ENCODE measurements at regions not wholly inside any gene's neighbourhood (a gene's known extent, or its start where the extent isn't known, plus 50 kb on each side); places are given as distances from the start of the nearest gene placed in this dataset.
A peak's percentile ranks its signal among the peaks of the same experiment; 100 is the strongest.

DNA sequence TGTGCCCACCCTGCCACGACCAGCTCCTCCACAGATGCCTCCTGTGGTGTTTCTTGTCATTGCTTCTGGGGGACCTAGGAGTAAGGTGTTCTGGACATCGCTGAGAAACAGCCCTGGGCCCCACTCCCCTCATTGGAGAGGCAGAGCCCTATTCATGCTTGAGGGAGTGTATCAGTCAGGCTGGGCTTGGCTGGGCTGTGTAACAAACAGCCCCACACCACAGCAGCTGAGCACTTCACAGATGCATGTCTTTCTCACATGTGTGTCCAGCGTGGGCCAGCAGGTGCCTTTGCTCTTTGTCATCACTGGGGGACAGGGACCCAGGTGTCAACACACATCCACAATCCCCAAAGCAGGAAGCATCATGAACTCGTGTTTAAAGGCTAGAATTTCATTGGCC is 65.1 kb upstream of the FBRSL1 start:
- DNase-seq: no peak

DNA sequence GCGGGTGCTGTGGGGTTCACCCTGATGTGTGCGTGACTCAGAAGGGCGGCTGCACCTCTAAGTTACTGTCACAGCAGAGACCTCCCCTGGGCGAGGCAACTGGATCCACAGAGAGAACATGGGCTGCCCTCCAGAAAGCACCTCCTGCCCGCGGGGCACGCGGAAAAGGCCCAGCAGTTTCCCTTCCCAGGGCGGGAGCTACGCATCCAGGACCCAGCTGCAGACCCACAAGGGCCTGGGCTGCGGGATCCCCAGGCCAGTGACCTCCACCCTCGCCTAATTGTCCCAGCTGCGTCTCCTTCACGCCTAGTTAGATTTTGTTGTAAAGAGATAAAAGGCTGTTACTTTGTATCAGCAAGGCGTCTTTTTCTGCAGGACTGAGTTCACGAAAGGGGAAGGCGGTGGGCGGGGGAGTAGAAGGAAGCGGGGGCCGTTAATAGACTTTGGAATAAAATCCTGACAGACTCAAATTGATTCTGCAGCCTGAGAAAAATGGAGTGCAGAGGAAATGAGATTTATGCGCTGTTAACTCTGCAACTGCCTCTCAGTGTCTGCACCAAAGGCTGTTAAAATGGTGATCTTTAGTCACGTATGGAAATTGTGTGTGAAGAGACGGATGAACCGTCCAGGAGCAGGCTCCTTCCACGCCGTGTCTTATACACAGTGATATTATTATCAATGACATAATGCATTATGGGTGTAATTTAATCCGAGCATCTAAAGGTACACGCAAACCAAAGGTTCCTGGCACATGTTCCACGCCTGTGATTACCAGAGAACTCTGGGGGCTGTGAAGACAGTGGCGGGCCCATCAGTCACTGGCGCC is 65.9 kb upstream of the FBRSL1 start:
- DNase-seq: no peak

DNA sequence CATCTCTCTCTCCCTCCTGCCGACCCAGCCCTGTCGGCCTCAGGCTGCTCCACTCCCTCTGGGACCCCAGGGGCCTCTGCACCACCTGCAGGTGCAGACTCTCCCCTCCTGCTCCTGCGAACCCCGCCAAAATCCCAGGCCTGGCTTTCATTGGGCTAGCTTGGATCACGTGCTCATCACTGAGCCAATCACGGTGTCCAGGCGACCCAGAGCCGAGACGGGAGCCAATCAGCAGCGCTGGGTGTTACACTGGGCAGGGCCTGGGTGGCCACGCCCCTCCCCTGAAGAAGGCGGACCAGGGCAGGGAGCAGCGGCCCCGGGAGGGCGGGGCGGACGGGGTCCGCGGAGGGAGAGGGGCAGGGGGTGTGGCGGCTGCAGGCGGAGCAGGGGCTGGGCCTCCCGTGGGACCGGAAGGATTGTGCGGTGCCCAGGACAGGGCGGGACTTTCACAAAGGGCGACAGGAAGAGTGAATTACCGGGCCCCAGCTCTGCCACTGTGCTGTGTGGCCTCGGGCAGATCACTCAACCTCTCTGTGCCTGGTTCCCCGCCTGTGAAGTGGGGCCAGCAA is 66.6 kb upstream of the FBRSL1 start:
- no peak for DNase-seq

DNA sequence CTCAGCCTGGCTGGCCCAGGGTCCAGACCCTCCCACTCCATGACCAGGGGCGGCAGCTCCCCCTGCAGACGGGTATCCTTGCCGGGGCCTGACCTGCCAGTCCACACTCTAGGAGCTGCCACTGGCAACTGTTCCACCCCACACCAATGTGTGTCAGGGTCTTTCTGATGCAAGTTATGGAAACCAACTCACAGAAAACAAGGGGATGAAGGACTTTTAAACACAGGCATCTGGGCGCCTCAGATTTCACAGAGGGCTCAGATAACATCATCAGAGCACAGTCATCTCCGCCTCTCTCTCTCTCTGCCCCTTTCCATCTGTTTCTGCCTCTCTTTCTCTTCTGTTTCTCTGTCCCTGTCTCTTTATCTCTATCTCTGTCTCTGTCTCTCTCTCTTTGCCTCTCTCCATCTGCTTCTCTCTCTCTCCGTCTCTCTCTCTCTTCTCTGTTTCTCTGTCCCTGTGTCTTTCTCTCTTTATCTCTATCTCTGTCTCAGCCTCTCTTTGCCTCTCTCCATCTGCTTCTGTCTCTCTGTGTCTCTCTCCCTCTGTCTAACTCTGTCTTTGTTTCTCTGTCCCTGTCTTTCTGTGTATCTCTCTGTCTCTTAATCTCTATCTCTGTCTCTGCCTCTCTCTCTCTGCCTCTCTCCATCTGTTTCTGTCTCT is 67.4 kb upstream of the FBRSL1 start:
- DNase-seq: no peak

- DNase-seq: no peak
Measured at GRCh38 chr12:132422040-132422380, 67.9 kb upstream of the FBRSL1 start.

DNA sequence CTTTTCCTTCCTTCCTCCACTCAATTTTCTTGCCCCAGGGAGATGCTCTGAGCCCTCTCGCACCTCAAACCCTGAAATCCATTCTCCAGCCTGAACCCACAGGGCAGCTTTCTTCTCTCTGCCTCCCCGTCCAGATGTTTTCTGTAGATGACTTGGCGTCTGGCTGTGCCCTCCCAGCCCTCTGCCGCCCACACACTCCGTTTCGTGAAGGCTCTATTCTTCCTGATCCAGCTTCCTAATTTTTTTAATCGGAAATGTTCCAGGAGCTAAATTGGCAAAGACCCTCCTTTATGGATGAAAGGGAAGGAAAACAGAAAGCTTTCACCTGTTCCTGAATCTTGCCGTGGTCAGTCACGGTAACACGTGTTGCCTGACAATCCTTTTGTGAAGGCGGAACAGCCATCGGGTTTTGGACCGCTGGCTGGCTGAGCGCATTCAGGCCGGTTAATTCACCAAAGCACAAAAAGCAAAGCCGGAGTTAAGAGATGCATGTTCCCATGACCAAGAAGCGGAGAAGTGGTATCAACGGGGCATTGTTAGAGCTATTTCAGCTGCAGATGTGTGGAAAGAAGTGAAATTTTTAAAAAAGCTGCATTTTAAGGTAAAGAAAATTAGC is 70.2 kb upstream of the FBRSL1 start:
- DNase-seq: no peak

GRCh38 chr12:132418393-132418925 is 71.5 kb upstream of the FBRSL1 start:
- DNase-seq: no peak

GRCh38 chr12:132417741-132418140 is 72.2 kb upstream of the FBRSL1 start:
- no peak for DNase-seq

- DNase-seq: no peak
Measured at GRCh38 chr12:132416827-132417226, 73.1 kb upstream of the FBRSL1 start.

GRCh38 chr12:132416121-132416673 is 73.8 kb upstream of the FBRSL1 start:
- DNase-seq: no peak

- DNase-seq: no peak
Measured at GRCh38 chr12:132415327-132416120, 74.4 kb upstream of the FBRSL1 start.

- DNase-seq: peak; percentile 72
Measured at GRCh38 chr12:132414634-132415326, 75.2 kb upstream of the FBRSL1 start.

GRCh38 chr12:132413931-132414588 is 75.9 kb upstream of the FBRSL1 start:
- peak; percentile 8 for DNase-seq

DNA sequence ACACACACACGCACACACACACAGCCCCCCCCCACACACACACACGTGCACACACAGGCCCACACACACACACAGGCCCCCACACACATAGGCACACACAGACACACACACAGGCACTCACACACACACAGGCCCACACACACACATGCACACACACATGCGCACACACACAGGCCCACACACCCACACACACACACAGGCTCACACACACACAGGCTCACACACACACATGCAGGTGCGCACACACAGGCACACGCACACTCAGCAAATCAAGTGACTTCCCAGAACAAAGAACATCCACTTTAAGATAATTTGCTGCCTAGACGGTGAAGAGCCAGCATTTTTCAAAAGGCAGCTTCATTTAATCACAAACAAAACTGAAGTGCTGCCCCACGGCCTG is 78.5 kb upstream of the FBRSL1 start:
- DNase-seq: peak; percentile 28

- DNase-seq: no peak
Measured at GRCh38 chr12:132410849-132411248, 79.1 kb upstream of the FBRSL1 start.

- no peak for DNase-seq
Measured at GRCh38 chr12:132410296-132410625, 79.7 kb upstream of the FBRSL1 start.

DNA sequence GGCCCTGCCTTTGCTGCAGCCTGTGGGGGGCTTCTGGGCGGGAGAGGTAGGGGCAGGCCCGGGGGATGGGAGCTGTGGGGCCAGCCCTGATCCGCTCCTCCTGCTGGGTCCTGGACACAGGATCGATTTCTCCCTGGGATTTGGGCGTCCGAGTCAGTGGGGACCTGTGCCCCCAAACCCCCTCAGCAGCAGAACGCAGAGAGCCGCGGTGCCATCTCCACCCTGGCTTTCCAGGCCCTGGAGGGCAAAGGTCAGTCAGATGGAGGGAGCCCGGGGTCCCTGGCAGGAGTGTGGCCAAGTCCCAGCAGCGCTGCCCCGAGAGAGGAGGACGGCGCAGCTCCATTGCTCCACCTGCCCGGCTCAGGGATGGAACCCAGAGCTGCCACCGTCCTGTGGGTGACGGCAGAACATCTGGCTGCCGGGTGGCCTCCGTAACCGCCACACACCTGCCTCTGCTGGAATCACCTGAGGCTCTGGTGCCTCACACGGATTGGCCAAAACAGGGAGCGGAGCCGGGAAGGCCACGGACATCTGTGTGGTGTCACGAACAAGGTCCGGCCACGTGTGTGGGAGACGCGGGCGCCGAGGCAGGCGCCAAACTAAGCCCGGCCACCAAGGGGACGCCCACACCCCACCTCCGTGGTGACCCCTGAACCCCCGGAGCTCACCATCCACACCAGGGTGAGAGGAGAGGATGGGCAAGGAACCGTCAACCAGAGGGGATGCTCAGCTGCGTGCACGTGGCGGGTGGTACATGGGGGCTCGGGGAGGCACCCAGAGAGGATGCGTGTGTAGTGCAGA is 80.3 kb upstream of the FBRSL1 start:
- DNase-seq: no peak

- no peak for DNase-seq
Measured at GRCh38 chr12:132408626-132409494, 79.5 kb upstream of the GALNT9 start.

DNA sequence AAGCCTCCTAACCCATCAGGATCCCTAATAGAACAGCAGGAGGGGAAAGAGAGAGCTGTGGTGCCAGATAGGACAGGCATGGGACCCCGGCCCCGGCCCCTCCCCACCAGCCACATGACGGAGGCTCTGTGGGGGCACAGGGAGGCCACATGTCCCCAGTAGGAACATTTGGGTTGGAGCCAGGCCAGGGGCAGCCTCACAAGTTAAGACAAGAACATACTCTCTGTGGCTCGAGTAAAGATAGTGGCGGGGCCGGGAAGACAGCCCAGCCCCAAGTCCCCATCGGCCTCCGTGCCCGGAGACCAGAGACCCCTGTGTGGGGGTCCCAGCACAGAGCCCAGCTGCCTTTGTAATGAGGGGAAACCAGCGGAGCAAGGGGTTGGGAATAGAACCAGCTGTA is 78.6 kb upstream of the GALNT9 start:
- no peak for DNase-seq

Data from NCI-H1092 treated with DMSO at 0.1 percent for 48 hours (cell line).